GM23338 (cell line): ENCODE measurements at regions not wholly inside any gene's neighbourhood (a gene's known extent, or its start where the extent isn't known, plus 50 kb on each side); places are given as distances from the start of the nearest gene placed in this dataset.

Source experiments
- ATAC-seq: fragments of 200-7000 bp; cut with Tn5 transposase; 3 replicates; pipeline ENCODE4 v1.9.1; 2020
- DNase-seq: peaks from one replicate; pipeline ENCODE4 v3.0.0-alpha.2; 2015; ENCODE audit warnings: low spot score
- H2AFZ ChIP-seq: fragments of 200-600 bp; sonication (generic); 2 replicates; pipeline ENCODE4 v1.8.0; 2016; ENCODE audit warnings: antibody characterized with exemption, mild to moderate bottlenecking, moderate library complexity
- H3F3A ChIP-seq: fragments of 200-600 bp; sonication (generic); replicated peaks from 2 replicates; pipeline ENCODE4 v1.8.0; 2017; ENCODE audit warnings: antibody characterized with exemption, mixed run types, low read depth
- H3K27ac ChIP-seq: fragments of 200-600 bp; sonication (generic); 2 replicates; pipeline ENCODE4 v1.6.1; 2016; ENCODE audit warnings: low read depth
- H3K27me3 ChIP-seq: fragments of 200-600 bp; sonication (generic); 2 replicates; pipeline ENCODE4 v1.8.0; 2016; ENCODE audit warnings: mild to moderate bottlenecking, mixed run types, moderate library complexity; ENCODE audit not compliant: insufficient read depth
- H3K36me3 ChIP-seq: fragments of 200-600 bp; sonication (generic); 2 replicates; pipeline ENCODE4 v1.8.0; 2016; ENCODE audit warnings: mild to moderate bottlenecking; ENCODE audit not compliant: insufficient read depth
- H3K4me1 ChIP-seq: fragments of 200-600 bp; sonication (generic); 2 replicates; pipeline ENCODE4 v1.8.0; 2016; ENCODE audit warnings: mild to moderate bottlenecking, moderate library complexity; ENCODE audit not compliant: insufficient read depth
- H3K4me2 ChIP-seq: fragments of 200-600 bp; sonication (generic); 2 replicates; pipeline ENCODE4 v1.7.1; 2017; ENCODE audit warnings: mixed run types
- H3K4me3 ChIP-seq: fragments of 200-600 bp; sonication (generic); 2 replicates; pipeline ENCODE4 v1.6.1; 2016; ENCODE audit warnings: mixed run types
- H3K79me2 ChIP-seq: fragments of 200-600 bp; sonication (generic); replicated peaks from 2 replicates; pipeline ENCODE4 v1.8.0; 2017; ENCODE audit warnings: mild to moderate bottlenecking; ENCODE audit not compliant: insufficient read depth
- H3K9me2 ChIP-seq: fragments of 200-600 bp; sonication (generic); 2 replicates; pipeline ENCODE4 v1.8.0; 2017; ENCODE audit not compliant: insufficient read depth
- H4K20me1 ChIP-seq: fragments of 200-600 bp; sonication (generic); replicated peaks from 2 replicates; pipeline ENCODE4 v1.8.0; 2017; ENCODE audit warnings: mild to moderate bottlenecking; ENCODE audit not compliant: insufficient read depth
- H3K27ac Mint-ChIP-seq: 2 replicates; pipeline ENCODE4 v1.8.0; 2020; ENCODE audit warnings: inconsistent platforms, mild to moderate bottlenecking, moderate library complexity, mixed read lengths
- H3K27me3 Mint-ChIP-seq: 3 replicates; pipeline ENCODE4 v1.8.0; 2022; ENCODE audit warnings: low read depth, mild to moderate bottlenecking, moderate library complexity, mixed read lengths, inconsistent platforms; ENCODE audit not compliant: insufficient read depth, poor library complexity
- H3K36me3 Mint-ChIP-seq: 3 replicates; pipeline ENCODE4 v1.8.0; 2021; ENCODE audit warnings: low read depth, mild to moderate bottlenecking, inconsistent platforms, moderate library complexity, mixed read lengths
- H3K4me1 Mint-ChIP-seq: 3 replicates; pipeline ENCODE4 v1.8.0; 2020; ENCODE audit warnings: mild to moderate bottlenecking, inconsistent platforms, mixed read lengths
- H3K4me3 Mint-ChIP-seq: 3 replicates; pipeline ENCODE4 v1.8.0; 2021; ENCODE audit warnings: moderate library complexity, mild to moderate bottlenecking, inconsistent platforms, mixed read lengths
- H3K9me3 Mint-ChIP-seq: 3 replicates; pipeline ENCODE4 v1.8.0; 2020; ENCODE audit warnings: moderate library complexity, mild to moderate bottlenecking, inconsistent platforms, mixed read lengths
- CTCF ChIP-seq, 2 experiments: fragments of 200-600 bp in 1 of 2; sonication (generic) in 1 of 2; conservative IDR thresholded peaks; 2 replicates each; pipeline versions ENCODE4 v1.5.1 to v1.6.1; 2016 to 2017; ENCODE audit warnings: antibody characterized with exemption in 2 of 2, low read depth in 2 of 2, mild to moderate bottlenecking in 2 of 2, moderate library complexity in 1 of 2
- ETS1 ChIP-seq: IDR thresholded peaks from 2 replicates; pipeline ENCODE4 v1.6.1; 2016; ENCODE audit warnings: antibody characterized with exemption
- EZH2 ChIP-seq: fragments of 200-600 bp; sonication (generic); IDR thresholded peaks from one replicate; pipeline ENCODE4 v1.8.0; 2017; ENCODE audit warnings: antibody characterized with exemption, mild to moderate bottlenecking, low read depth; ENCODE audit not compliant: unreplicated experiment
- EZH2phosphoT487 ChIP-seq: fragments of 200-600 bp; sonication (generic); IDR thresholded peaks from one replicate; pipeline ENCODE4 v1.8.1; 2018; ENCODE audit warnings: antibody characterized with exemption; ENCODE audit not compliant: unreplicated experiment
- JUNB ChIP-seq: IDR thresholded peaks from one replicate; pipeline ENCODE4 v1.6.1; 2016; ENCODE audit warnings: antibody characterized with exemption; ENCODE audit not compliant: unreplicated experiment
- POLR2AphosphoS5 ChIP-seq: IDR thresholded peaks from 2 replicates; pipeline ENCODE4 v1.6.1; 2016; ENCODE audit warnings: antibody characterized with exemption, low read depth
- REST ChIP-seq: IDR thresholded peaks from one replicate; pipeline ENCODE4 v1.6.1; 2018; ENCODE audit warnings: antibody characterized with exemption; ENCODE audit not compliant: unreplicated experiment
- STAT1 ChIP-seq: IDR thresholded peaks from one replicate; pipeline ENCODE4 v1.6.1; 2016; ENCODE audit warnings: antibody characterized with exemption; ENCODE audit not compliant: unreplicated experiment
- ZNF114 ChIP-seq: fragments of 250-450 bp; sonication (Bioruptor Pico); IDR thresholded peaks from 2 replicates; pipeline ENCODE4 v1.5.0; 2020; ENCODE audit warnings: mild to moderate bottlenecking, moderate library complexity

DNA sequence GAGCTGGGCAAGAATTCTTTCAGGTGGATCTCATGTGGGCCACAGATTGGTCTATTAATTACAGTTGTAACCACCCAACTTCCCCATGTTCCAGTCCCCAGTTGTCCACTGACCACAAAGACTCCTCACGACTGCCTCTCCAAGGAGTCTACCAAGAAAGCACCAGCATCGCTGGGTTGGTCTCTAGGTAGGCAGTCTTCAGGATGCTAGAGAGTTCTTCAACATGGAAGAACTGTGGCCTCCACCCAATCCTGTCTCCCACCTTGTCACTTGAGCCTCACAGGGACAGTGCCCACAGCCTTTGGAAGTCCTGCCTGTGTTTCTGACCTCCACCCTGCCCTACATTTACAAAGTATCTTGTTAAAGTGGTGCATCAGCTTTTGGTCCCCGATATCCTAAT is 184.7 kb upstream of the FN1 start:
- TF ChIP-seq POLR2AphosphoS5 (no peak), STAT1 (no peak), EZH2 (no peak), JUNB (no peak), REST (no peak), CTCF (conservative IDR thresholded peaks at IDR 0.05; ENCODE audit: low read depth in 2 of 2) (no peak)
- Mint-ChIP-seq H3K27me3 (peaks cover 2% of the 10 kb centered on the region), H3K9me3 (peaks cover 10% of the 10 kb centered on the region), H3K4me3 (no peak overlapping the region), H3K4me1 (peaks cover 32% of the 10 kb centered on the region), H3K36me3 (peaks cover 8% of the 10 kb centered on the region), H3K27ac (no peak overlapping the region)
- H3K27ac ChIP-seq = no peak overlapping the region
- no peak overlapping the region for H3K4me2 ChIP-seq
- H3F3A ChIP-seq = no peaks in the 10 kb centered on the region
- no peaks in the 10 kb centered on the region for H3K27me3 ChIP-seq
- H2AFZ ChIP-seq = no peak overlapping the region
- H3K4me1 ChIP-seq = peaks cover 31% of the 10 kb centered on the region
- no peak for DNase-seq
- H3K4me3 ChIP-seq = no peak overlapping the region
- no peaks in the 10 kb centered on the region for H3K79me2 ChIP-seq
- ATAC-seq = no peak
- no peaks in the 10 kb centered on the region for H3K9me2 ChIP-seq
- no peaks in the 10 kb centered on the region; the same call in 1 of the 2 replicates for H3K36me3 ChIP-seq
- no peaks in the 10 kb centered on the region for H4K20me1 ChIP-seq

DNA sequence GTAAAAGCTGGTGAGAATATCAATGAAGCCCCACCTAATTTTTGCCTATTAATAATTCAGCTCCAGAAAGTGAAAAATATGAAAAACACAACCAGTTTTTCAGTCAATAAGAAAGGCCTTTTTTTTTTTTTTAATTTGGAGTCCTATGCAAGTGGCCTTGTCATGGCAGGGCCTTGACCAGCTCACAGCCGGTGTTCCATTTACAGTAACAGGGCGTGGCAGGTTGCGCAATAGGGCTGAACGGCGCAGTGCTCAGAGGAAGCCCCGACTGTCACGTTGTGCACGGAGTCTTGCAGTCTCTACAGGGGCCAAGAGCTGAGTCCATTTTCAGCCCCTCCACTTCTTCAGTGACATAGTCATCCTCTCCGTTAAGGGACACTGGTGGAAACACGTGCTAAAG is 184.1 kb upstream of the FN1 start:
- no peaks in the 10 kb centered on the region; the same call in 1 of the 2 replicates for H3K36me3 ChIP-seq
- no peak overlapping the region for H2AFZ ChIP-seq
- no peak overlapping the region for H3K27ac ChIP-seq
- Mint-ChIP-seq H3K27me3 (peaks cover 2% of the 10 kb centered on the region), H3K36me3 (peaks cover 11% of the 10 kb centered on the region), H3K27ac (no peak overlapping the region), H3K4me3 (no peak overlapping the region), H3K9me3 (peaks cover 13% of the 10 kb centered on the region), H3K4me1 (peaks cover 28% of the 10 kb centered on the region)
- H3K9me2 ChIP-seq = no peaks in the 10 kb centered on the region
- H3K4me2 ChIP-seq = peak overlapping the region; percentile 14; the same call in 1 of the 2 replicates
- no peaks in the 10 kb centered on the region for H3K79me2 ChIP-seq
- no peak for ATAC-seq
- no peaks in the 10 kb centered on the region for H3F3A ChIP-seq
- peaks cover 26% of the 10 kb centered on the region for H3K4me1 ChIP-seq
- DNase-seq = no peak
- no peaks in the 10 kb centered on the region for H3K27me3 ChIP-seq
- H3K4me3 ChIP-seq = no peak overlapping the region
- H4K20me1 ChIP-seq = no peaks in the 10 kb centered on the region
- no peak for TF ChIP-seq REST
- no peak for TF ChIP-seq EZH2phosphoT487
- no peak for TF ChIP-seq ZNF114 (CRISPR knock-in tag)
- TF ChIP-seq STAT1 = no peak
- no peak for TF ChIP-seq ETS1
- TF ChIP-seq CTCF (conservative IDR thresholded peaks at IDR 0.05; ENCODE audit: low read depth in 2 of 2) = no peak
- no peak for TF ChIP-seq EZH2
